Liver (tissue), 8 donors: ENCODE measurements at regions not wholly inside any gene's neighbourhood (a gene's known extent, or its start where the extent isn't known, plus 50 kb on each side); places are given as distances from the start of the nearest gene placed in this dataset.

Experiments
- DNase-seq: peaks from one replicate; pipeline ENCODE4 v3.0.0-alpha.2; 2017; ENCODE audit warnings: low spot score
- H3K27ac ChIP-seq, 2 donors: one replicate each; pipeline ENCODE4 v1.7.0; 2013; ENCODE audit warnings: inconsistent platforms in 2 of 2, low read length in 2 of 2, control low read depth in 1 of 2, low read depth in 1 of 2, mild to moderate bottlenecking in 1 of 2
- H3K27me3 ChIP-seq, 4 donors: one replicate each; pipeline versions ENCODE4 v1.6.1 to v1.7.0; 2013; ENCODE audit warnings: low read length in 3 of 4, inconsistent platforms in 1 of 4, mild to moderate bottlenecking in 1 of 4, moderate library complexity in 1 of 4; ENCODE audit not compliant: control insufficient read depth in 4 of 4, insufficient read depth in 4 of 4
- H3K36me3 ChIP-seq, 4 donors: one replicate each; pipeline versions ENCODE4 v1.6.1 to v1.7.0; 2013; ENCODE audit warnings: low read length in 3 of 4, mild to moderate bottlenecking in 3 of 4, low read depth in 1 of 4, moderate library complexity in 1 of 4; ENCODE audit not compliant: control insufficient read depth in 4 of 4, insufficient read depth in 3 of 4
- H3K4me1 ChIP-seq, 4 donors: one replicate each; pipeline versions ENCODE4 v1.6.1 to v1.7.0; 2013; ENCODE audit warnings: low read length in 3 of 4, mild to moderate bottlenecking in 3 of 4, moderate library complexity in 1 of 4; ENCODE audit not compliant: control insufficient read depth in 4 of 4, insufficient read depth in 4 of 4
- H3K4me3 ChIP-seq, 3 donors: one replicate each; pipeline versions ENCODE4 v1.6.1 to v1.7.0; 2013; ENCODE audit warnings: low read length in 3 of 3, control low read depth in 1 of 3, low read depth in 1 of 3, mild to moderate bottlenecking in 1 of 3
- H3K9ac ChIP-seq, 2 donors: one replicate each; pipeline ENCODE4 v1.7.0; 2013; ENCODE audit warnings: low read length in 2 of 2, mild to moderate bottlenecking in 2 of 2, moderate library complexity in 2 of 2, control low read depth in 1 of 2, low read depth in 1 of 2
- H3K9me3 ChIP-seq, 4 donors: one replicate each; pipeline versions ENCODE4 v1.6.1 to v1.7.0; 2013; ENCODE audit warnings: low read length in 3 of 4; ENCODE audit not compliant: control insufficient read depth in 4 of 4
- EGR1 ChIP-seq, 2 donors: IDR thresholded peaks; 2 replicates each; pipeline ENCODE4 v1.6.1; 2016 to 2018; ENCODE audit warnings: antibody characterized with exemption in 2 of 2, low read depth in 2 of 2
- FOXA1 ChIP-seq: IDR thresholded peaks from 2 replicates; pipeline ENCODE4 v1.6.1; 2016; ENCODE audit warnings: antibody characterized with exemption
- HNF4A ChIP-seq, 2 donors: conservative IDR thresholded peaks; 2 replicates each; pipeline ENCODE4 v1.6.1; 2016; ENCODE audit warnings: antibody characterized with exemption in 2 of 2, mild to moderate bottlenecking in 2 of 2
- HNF4G ChIP-seq: IDR thresholded peaks from 2 replicates; pipeline ENCODE4 v1.6.1; 2016; ENCODE audit warnings: antibody characterized with exemption
- NR2F2 ChIP-seq: IDR thresholded peaks from 2 replicates; pipeline ENCODE4 v1.6.1; 2016; ENCODE audit warnings: antibody characterized with exemption
- RAD21 ChIP-seq, 2 donors: IDR thresholded peaks; 2 replicates each; pipeline ENCODE4 v1.6.1; 2016; ENCODE audit warnings: antibody characterized with exemption in 2 of 2, mild to moderate bottlenecking in 2 of 2
- REST ChIP-seq: IDR thresholded peaks from 2 replicates; pipeline ENCODE4 v1.6.1; 2016; ENCODE audit warnings: antibody characterized with exemption, mild to moderate bottlenecking
- RXRA ChIP-seq, 2 donors: IDR thresholded peaks; 2 replicates each; pipeline ENCODE4 v1.6.1; 2017 to 2018; ENCODE audit warnings: antibody characterized with exemption in 2 of 2, mild to moderate bottlenecking in 1 of 2
- SP1 ChIP-seq: IDR thresholded peaks from 2 replicates; pipeline ENCODE4 v1.6.1; 2018; ENCODE audit warnings: antibody characterized with exemption, mild to moderate bottlenecking
- TAF1 ChIP-seq: conservative IDR thresholded peaks from 2 replicates; pipeline ENCODE4 v1.6.1; 2016; ENCODE audit warnings: antibody characterized with exemption, mild to moderate bottlenecking
- WGBS: extraction: QIAGEN DNeasy Blood & Tissue Kit; methylation state at CpG from one replicate; pipeline ENCODE4 v1.1.7; 2013; 5-methylcytosine and 5-hydroxymethylcytosine counted together
- TF ChIP-seq, protein P1 (sequence below): fragments of 150-350 bp; IDR thresholded peaks from 2 replicates; pipeline ENCODE4 v1.5.1; 2017; ENCODE audit warnings: improper control_type of control experiment, low read depth, low read length; ENCODE audit not compliant: missing input control
- TF ChIP-seq, protein P2 (sequence below): IDR thresholded peaks from 2 replicates; pipeline ENCODE4 v1.6.1; 2016; ENCODE audit warnings: antibody characterized with exemption
- TF ChIP-seq, protein P3 (sequence below): IDR thresholded peaks from 2 replicates; pipeline ENCODE4 v1.6.1; 2016; ENCODE audit warnings: antibody characterized with exemption
- donor health status: healthy.
- donor health status: healthy.
- donor health status: healthy.
- donor health status: healthy.
- donor health status: healthy.

DNA sequence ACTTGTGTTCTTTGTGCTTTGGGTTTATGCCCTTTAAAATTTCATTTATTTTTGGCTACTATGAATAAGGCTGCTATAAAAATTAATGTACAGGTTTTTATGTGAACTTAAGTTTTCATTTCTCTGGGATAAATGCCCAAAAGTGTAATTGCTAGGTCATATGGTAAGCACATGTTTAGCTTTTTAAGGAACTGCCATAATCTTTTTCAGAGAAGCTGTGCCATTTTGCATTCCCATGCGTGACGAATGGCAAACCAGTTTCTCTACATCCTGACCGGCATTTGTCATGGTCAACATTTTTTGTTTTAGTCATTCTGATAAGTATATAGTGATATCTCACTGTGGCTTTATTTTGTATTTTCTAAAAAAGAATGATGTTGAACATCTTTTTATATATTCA lies 236.0 kb upstream of the SGK1 start:
- H3K36me3 ChIP-seq: no peaks in the 10 kb centered on the region
- H3K4me1 ChIP-seq: peaks cover 0 to 15% (median 11%) of the 10 kb centered on the region in 4 donors
- no peak for DNase-seq
- no peak overlapping the region for H3K27ac ChIP-seq
- no peak overlapping the region for H3K4me3 ChIP-seq
- H3K9me3 ChIP-seq: no peaks in the 10 kb centered on the region
- 89% methylated on average over 3 of the region's 3 CpGs for WGBS
- TF ChIP-seq, protein P1, sequence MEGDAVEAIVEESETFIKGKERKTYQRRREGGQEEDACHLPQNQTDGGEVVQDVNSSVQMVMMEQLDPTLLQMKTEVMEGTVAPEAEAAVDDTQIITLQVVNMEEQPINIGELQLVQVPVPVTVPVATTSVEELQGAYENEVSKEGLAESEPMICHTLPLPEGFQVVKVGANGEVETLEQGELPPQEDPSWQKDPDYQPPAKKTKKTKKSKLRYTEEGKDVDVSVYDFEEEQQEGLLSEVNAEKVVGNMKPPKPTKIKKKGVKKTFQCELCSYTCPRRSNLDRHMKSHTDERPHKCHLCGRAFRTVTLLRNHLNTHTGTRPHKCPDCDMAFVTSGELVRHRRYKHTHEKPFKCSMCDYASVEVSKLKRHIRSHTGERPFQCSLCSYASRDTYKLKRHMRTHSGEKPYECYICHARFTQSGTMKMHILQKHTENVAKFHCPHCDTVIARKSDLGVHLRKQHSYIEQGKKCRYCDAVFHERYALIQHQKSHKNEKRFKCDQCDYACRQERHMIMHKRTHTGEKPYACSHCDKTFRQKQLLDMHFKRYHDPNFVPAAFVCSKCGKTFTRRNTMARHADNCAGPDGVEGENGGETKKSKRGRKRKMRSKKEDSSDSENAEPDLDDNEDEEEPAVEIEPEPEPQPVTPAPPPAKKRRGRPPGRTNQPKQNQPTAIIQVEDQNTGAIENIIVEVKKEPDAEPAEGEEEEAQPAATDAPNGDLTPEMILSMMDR: no peak
- TF ChIP-seq EGR1 (IDR thresholded peaks at IDR 0.05; ENCODE audit: low read depth in 2 of 2): no peak
- TF ChIP-seq NR2F2: no peak
- TF ChIP-seq HNF4G: no peak
- TF ChIP-seq FOXA1: no peak
- TF ChIP-seq RXRA (IDR thresholded peaks at IDR 0.05): no peak
- TF ChIP-seq, protein P2, sequence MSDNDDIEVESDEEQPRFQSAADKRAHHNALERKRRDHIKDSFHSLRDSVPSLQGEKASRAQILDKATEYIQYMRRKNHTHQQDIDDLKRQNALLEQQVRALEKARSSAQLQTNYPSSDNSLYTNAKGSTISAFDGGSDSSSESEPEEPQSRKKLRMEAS: no peak
- TF ChIP-seq REST: no peak
- TF ChIP-seq TAF1: no peak
- TF ChIP-seq, protein P3, sequence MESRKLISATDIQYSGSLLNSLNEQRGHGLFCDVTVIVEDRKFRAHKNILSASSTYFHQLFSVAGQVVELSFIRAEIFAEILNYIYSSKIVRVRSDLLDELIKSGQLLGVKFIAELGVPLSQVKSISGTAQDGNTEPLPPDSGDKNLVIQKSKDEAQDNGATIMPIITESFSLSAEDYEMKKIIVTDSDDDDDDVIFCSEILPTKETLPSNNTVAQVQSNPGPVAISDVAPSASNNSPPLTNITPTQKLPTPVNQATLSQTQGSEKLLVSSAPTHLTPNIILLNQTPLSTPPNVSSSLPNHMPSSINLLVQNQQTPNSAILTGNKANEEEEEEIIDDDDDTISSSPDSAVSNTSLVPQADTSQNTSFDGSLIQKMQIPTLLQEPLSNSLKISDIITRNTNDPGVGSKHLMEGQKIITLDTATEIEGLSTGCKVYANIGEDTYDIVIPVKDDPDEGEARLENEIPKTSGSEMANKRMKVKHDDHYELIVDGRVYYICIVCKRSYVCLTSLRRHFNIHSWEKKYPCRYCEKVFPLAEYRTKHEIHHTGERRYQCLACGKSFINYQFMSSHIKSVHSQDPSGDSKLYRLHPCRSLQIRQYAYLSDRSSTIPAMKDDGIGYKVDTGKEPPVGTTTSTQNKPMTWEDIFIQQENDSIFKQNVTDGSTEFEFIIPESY: no peak
- TF ChIP-seq HNF4A (conservative IDR thresholded peaks at IDR 0.05): no peak
- TF ChIP-seq SP1: no peak
- no peaks in the 10 kb centered on the region for H3K27me3 ChIP-seq
- no peak overlapping the region for H3K9ac ChIP-seq

- DNase-seq: no peak
- TF ChIP-seq REST (no peak), NR2F2 (peak; percentile 63), SP1 (peak; percentile 15), RXRA (IDR thresholded peaks at IDR 0.05) (peak; percentile 39 to 41), RAD21 (IDR thresholded peaks at IDR 0.05) (peak in 1 of 2 donors; percentile 48)
- Histone ChIP-seq H3K9ac (peak overlapping the region in 1 of 2 donors; percentile 48), H3K4me3 (no peak overlapping the region), H3K27ac (peak overlapping the region in 1 of 2 donors; percentile 4), H3K36me3 (no peaks in the 10 kb centered on the region), H3K9me3 (no peaks in the 10 kb centered on the region), H3K27me3 (no peaks in the 10 kb centered on the region), H3K4me1 (peaks cover 0 to 15% (median 11%) of the 10 kb centered on the region in 4 donors)
- 58% methylated on average over 6 of the region's 6 CpGs for WGBS
Measured at GRCh38 chr6:134551245-134551960, 233.5 kb upstream of the SGK1 start.
